ENCODE measurements at regions not wholly inside any gene's neighbourhood (a gene's known extent, or its start where the extent isn't known, plus 50 kb on each side); places are given as distances from the start of the nearest gene placed in this dataset.

- H3K9me3 ChIP-seq (ENCODE audit: severe bottlenecking): peaks cover 2% of the 10 kb centered on the region
- H3K4me1 ChIP-seq (ENCODE audit: insufficient read depth, poor library complexity, severe bottlenecking): peaks cover 10% of the 10 kb centered on the region
- H3K27me3 ChIP-seq (ENCODE audit: insufficient read depth, poor library complexity, severe bottlenecking): no peaks in the 10 kb centered on the region
- DNase-seq (ENCODE audit: low spot score): no peak
- no peak for TF ChIP-seq CTCF (IDR thresholded peaks at IDR 0.05; ENCODE audit: poor library complexity, severe bottlenecking)
- ATAC-seq (ENCODE audit: low read depth): no peak
- no peaks in the 10 kb centered on the region for H3K36me3 ChIP-seq (ENCODE audit: low read depth)
- H3K4me3 ChIP-seq (ENCODE audit: severe bottlenecking): no peak overlapping the region
- H3K27ac ChIP-seq (ENCODE audit: poor library complexity, severe bottlenecking): no peak overlapping the region
These were observed 488.5 kb upstream of the BTBD3 start for GRCh38 chr20:11429168-11429567.

GRCh38 chr20:11429889-11430519 lies 487.7 kb upstream of the BTBD3 start:
- DNase-seq (ENCODE audit: low spot score) (no peak), ATAC-seq (ENCODE audit: low read depth) (no peak)
- H3K36me3 ChIP-seq (ENCODE audit: low read depth): no peaks in the 10 kb centered on the region
- no peak for TF ChIP-seq CTCF (IDR thresholded peaks at IDR 0.05; ENCODE audit: poor library complexity, severe bottlenecking)
- H3K4me3 ChIP-seq (ENCODE audit: severe bottlenecking): no peak overlapping the region
- H3K9me3 ChIP-seq (ENCODE audit: severe bottlenecking): peaks cover 2% of the 10 kb centered on the region
- no peak overlapping the region for H3K27ac ChIP-seq (ENCODE audit: poor library complexity, severe bottlenecking)
- no peaks in the 10 kb centered on the region for H3K27me3 ChIP-seq (ENCODE audit: insufficient read depth, poor library complexity, severe bottlenecking)
- peaks cover 10% of the 10 kb centered on the region for H3K4me1 ChIP-seq (ENCODE audit: insufficient read depth, poor library complexity, severe bottlenecking)

- ATAC-seq (ENCODE audit: low read depth): no peak
- DNase-seq (ENCODE audit: low spot score): no peak
- H3K36me3 ChIP-seq (ENCODE audit: low read depth): no peaks in the 10 kb centered on the region
- H3K4me1 ChIP-seq (ENCODE audit: insufficient read depth, poor library complexity, severe bottlenecking): peaks cover 10% of the 10 kb centered on the region
- TF ChIP-seq CTCF (IDR thresholded peaks at IDR 0.05; ENCODE audit: poor library complexity, severe bottlenecking): no peak
- H3K9me3 ChIP-seq (ENCODE audit: severe bottlenecking): peaks cover 2% of the 10 kb centered on the region
- no peaks in the 10 kb centered on the region for H3K27me3 ChIP-seq (ENCODE audit: insufficient read depth, poor library complexity, severe bottlenecking)
- H3K27ac ChIP-seq (ENCODE audit: poor library complexity, severe bottlenecking): no peak overlapping the region
- H3K4me3 ChIP-seq (ENCODE audit: severe bottlenecking): no peak overlapping the region
These were observed 487.0 kb upstream of the BTBD3 start for GRCh38 chr20:11430652-11431051.

- Histone ChIP-seq H3K27ac (ENCODE audit: poor library complexity, severe bottlenecking) (no peak overlapping the region), H3K9me3 (ENCODE audit: severe bottlenecking) (no peaks in the 10 kb centered on the region), H3K27me3 (ENCODE audit: insufficient read depth, poor library complexity, severe bottlenecking) (no peaks in the 10 kb centered on the region), H3K36me3 (ENCODE audit: low read depth) (no peaks in the 10 kb centered on the region), H3K4me1 (ENCODE audit: insufficient read depth, poor library complexity, severe bottlenecking) (peaks cover 10% of the 10 kb centered on the region), H3K4me3 (ENCODE audit: severe bottlenecking) (no peak overlapping the region)
- no peak for DNase-seq (ENCODE audit: low spot score)
- no peak for ATAC-seq (ENCODE audit: low read depth)
- no peak for TF ChIP-seq CTCF (IDR thresholded peaks at IDR 0.05; ENCODE audit: poor library complexity, severe bottlenecking)
These were observed 486.1 kb upstream of the BTBD3 start for GRCh38 chr20:11431621-11432020.

DNA sequence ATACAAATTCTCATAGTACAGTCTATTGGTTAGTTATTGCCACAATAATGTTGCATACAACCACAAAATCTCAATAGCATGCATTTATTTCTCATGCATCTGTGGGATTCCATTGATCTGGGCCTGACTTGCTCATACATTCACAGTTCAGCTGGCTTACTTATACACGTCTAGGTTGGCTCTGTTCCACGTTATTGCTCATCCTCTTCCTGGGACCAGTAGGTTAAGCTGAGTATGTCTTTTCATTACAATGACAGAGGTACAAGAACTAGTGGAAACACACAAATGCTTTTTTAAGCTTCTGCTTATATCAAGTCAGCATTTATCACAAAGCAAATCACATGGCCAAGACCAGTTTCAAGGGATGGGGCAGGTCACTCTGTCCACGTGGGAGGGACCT lies 485.3 kb upstream of the BTBD3 start:
- ATAC-seq (ENCODE audit: low read depth): peak; percentile 99
- peaks cover 10% of the 10 kb centered on the region for H3K4me1 ChIP-seq (ENCODE audit: insufficient read depth, poor library complexity, severe bottlenecking)
- no peak for TF ChIP-seq CTCF (IDR thresholded peaks at IDR 0.05; ENCODE audit: poor library complexity, severe bottlenecking)
- H3K4me3 ChIP-seq (ENCODE audit: severe bottlenecking): no peak overlapping the region
- DNase-seq (ENCODE audit: low spot score): no peak
- no peak overlapping the region for H3K27ac ChIP-seq (ENCODE audit: poor library complexity, severe bottlenecking)
- H3K36me3 ChIP-seq (ENCODE audit: low read depth): no peaks in the 10 kb centered on the region
- no peaks in the 10 kb centered on the region for H3K27me3 ChIP-seq (ENCODE audit: insufficient read depth, poor library complexity, severe bottlenecking)
- no peaks in the 10 kb centered on the region for H3K9me3 ChIP-seq (ENCODE audit: severe bottlenecking)

Measured in RWPE2 (cell line).